GM21786 (cell line): ENCODE measurements at regions not wholly inside any gene's neighbourhood (a gene's known extent, or its start where the extent isn't known, plus 50 kb on each side); places are given as distances from the start of the nearest gene placed in this dataset.

Experiments
- ATAC-seq: cut with Tn5 transposase; IDR thresholded peaks from one replicate; pipeline ENCODE4 v1.9.1; 2021; ENCODE audit not compliant: unreplicated experiment

- no peak for ATAC-seq
Observed at GRCh38 chr3:41126961-41127360, 72.3 kb upstream of the CTNNB1 start.

GRCh38 chr3:41127414-41127813, 71.9 kb upstream of the CTNNB1 start:
- no peak for ATAC-seq

GRCh38 chr3:41129731-41130130, 69.6 kb upstream of the CTNNB1 start:
- no peak for ATAC-seq

DNA sequence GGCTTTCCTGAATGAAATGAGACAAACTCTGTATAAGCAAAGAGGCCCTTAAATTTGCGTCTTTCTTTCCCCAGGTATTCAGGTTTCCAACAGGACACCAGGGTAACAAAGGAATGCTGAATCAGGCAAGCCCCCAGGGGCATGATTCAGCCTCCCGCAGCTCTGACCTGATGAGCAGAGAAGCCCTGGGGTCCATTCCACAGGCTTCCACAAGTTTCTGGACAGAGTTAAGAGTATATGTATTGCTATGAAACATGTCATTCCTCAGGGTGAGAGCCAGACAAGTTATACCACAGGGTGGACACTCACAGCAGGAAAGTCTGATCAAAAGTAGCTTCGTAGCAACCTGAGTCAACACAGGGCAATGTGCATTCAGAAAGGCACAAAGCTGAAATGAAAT, 68.1 kb upstream of the CTNNB1 start:
- no peak for ATAC-seq

- ATAC-seq: no peak
Observed at GRCh38 chr3:41137686-41138111, 61.6 kb upstream of the CTNNB1 start.

DNA sequence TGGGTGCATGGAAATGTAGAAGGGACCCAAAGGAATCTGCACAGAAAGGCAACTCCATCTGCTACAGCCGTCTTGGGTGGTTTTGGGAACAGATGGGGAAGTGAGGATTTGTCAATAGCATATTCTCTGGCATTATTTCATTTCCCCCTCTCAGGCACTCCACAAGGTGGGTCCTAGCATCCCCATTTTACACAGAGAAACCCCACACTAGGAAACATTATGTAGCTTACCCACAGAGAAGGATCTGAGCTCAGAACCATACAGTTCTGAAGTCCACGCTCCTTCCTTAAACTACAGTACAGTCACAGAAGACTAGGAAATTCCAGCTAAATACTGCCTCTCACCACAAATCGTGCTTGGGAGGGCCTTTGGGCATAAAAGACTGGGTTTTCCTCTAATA, 61.2 kb upstream of the CTNNB1 start:
- no peak for ATAC-seq

DNA sequence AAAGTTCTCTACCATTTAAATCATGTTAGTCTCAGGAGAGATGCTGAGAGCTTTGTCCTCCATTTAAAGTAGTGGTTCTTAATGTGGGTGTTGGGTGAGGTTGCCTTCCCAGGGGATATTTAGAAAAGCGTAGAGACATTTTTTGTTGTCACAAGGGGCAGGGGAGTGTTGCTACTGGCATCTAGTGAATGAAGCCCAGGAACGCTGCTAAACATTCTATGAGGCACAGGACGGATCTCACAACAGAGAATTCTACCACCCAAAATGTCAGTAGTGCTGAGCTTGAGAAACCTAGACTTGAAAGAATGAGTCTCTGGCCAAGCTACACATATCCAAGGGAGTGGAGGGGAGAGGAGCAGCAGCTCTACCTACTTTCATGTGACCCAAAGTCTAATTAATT, 60.7 kb upstream of the CTNNB1 start:
- no peak for ATAC-seq

GRCh38 chr3:41140242-41140641, 59.1 kb upstream of the CTNNB1 start:
- ATAC-seq: no peak

- no peak for ATAC-seq
Observed at GRCh38 chr3:41141433-41142167, 57.7 kb upstream of the CTNNB1 start.

GRCh38 chr3:41143421-41144031, 55.8 kb upstream of the CTNNB1 start:
- ATAC-seq: no peak

GRCh38 chr3:41144631-41145030, 54.7 kb upstream of the CTNNB1 start:
- no peak for ATAC-seq

GRCh38 chr3:41148478-41148877, 50.8 kb upstream of the CTNNB1 start:
- ATAC-seq: no peak

DNA sequence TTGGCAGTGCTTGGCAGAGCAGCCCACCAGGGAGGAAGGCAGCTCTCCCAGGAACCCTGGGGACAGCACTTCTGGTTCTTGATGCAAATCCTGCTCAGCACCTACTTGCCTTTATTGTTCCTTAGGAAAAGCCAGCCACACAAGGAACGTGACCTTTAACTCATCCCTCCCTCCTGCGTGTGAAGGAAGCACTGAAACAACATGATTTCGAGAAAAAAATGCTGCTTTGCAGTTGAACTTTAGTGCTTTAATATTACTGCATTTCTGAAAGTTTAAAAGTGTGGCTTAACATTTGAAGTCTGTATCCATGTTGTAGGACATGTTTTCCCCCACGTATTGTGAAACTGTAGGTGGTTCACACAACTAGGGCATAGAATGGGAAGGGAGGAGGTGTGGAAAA, 50.4 kb upstream of the CTNNB1 start:
- ATAC-seq: no peak
